HG02938 (cell line): ENCODE measurements at regions not wholly inside any gene's neighbourhood (a gene's known extent, or its start where the extent isn't known, plus 50 kb on each side); places are given as distances from the start of the nearest gene placed in this dataset.

ENCODE experiments used
- ATAC-seq: cut with Tn5 transposase; IDR thresholded peaks from one replicate; pipeline ENCODE4 v1.9.1; 2021; ENCODE audit warnings: mild to moderate bottlenecking, moderate library complexity; ENCODE audit not compliant: unreplicated experiment

DNA sequence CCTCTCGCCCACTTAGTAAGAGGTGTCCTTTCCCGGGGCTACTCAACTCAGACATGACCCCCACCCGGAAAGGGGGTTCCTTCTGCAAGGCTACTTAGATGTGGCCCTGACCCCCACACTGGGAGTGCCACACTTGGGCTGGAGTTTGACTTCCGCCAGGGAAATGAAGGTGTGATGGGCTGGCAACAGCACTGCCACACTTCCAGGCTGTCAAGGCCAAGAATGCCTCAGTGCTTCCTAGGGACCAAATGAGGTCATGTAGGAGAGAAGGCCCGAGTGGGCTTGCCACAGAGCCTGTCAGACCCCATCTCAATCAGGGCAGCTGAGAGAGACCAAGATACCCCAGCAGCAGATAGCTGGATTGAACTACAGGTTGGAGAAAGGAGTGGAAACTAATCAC is 55.5 kb downstream of the DRD1 start:
- ATAC-seq: no peak

DNA sequence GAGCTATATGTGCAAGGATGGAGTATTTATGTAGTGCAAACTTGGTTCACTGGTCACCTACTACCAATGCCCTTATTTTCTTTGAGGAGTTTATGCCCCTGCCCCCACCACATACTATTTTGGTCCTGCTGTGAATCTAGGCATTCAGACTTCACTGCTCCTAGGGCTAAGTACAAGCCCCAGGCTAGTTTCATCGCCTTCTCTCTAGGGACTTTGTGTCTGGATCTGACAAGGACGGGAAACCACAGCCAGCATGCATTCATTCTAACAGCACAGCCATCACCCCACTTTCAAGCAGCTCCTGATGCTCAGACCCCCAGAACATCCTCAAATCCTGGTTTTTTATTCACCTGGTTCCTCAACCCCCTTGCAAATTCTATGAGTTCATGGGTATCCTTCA is 56.8 kb downstream of the DRD1 start:
- no peak for ATAC-seq

DNA sequence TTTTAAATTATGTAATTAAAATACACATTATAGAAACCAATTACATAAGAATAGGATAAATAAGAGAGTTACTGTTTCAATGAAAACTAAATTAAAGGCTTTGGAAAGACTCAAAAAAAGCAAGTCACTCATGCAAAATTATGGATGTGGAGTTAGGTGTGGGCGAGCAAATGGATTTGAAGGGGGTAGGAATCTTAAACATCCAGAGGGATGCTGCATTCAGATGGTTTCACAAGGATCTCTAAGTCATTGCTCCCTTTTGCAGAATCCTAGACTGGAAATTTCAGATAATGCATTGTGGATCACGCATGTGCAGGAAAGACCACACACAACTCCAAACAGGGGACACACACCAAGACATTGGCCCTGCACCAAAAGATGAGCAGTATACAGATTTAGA is 57.5 kb downstream of the DRD1 start:
- no peak for ATAC-seq

DNA sequence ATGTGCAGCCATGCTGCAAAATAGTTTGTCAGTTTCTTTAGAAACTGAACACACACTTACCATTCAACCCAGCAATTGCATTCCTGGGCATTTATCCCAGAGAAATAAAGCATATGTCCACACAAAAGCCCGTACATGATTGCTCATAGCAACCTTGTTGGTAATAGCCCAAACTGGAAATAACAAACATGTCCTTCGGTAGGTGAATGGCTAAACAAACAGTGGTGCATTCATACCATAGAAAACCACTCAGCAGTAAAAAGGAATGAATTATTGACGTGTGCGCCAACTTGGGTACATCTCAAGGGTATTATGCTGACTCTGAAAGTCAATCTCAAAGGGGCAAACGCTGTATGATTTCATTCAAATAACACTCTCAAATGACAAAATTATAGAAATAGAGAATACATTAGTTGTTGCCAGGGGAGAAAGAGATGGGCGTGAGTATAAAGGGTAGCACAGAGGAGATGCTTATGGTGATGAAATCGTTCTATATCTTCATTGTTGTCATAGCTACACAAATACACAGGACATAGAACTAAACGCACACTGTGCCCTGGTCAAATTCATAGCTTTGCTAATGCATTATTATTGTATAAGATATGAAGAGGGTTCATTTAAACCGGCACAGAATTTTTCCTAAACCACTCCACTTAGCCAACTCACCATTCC is 58.2 kb downstream of the DRD1 start:
- no peak for ATAC-seq

DNA sequence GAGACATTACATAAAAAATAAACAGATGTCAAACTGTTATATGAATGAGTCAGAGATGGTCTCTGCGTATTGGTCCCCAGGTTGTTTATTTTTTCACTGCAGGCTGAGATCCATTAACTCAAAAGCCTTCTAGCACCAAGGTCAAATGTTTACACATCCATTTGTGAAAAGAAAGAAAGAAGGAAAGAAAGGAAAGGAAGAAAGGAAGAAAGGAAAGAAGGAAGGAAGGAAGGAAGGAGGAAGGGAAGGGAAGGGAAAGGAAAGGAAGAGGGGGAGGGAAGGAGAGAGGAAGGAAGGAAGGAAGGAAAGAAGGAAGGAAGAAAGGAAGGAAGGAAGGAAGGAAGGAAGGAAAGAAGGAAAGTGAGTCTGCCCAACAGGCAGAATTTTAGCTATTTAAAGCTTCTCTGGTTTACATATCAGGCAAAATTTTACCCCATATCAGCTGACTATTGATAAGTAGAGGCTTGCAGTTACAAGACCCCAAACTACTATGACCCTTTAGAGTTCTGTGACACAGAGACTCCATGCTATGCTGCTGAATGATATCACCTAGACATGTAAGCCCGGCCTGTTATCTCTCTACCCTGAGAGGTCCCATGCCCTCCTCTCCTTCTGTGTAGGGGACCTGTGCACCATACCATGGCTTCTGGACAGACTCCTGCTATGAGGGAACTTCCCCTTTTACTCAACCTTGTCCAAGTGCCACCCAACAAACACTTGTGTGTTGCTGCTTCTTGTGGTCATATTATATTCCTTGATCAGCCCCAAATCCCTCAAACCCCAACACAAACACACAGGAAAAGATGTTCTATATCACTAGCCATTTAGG is 59.0 kb downstream of the DRD1 start:
- no peak for ATAC-seq

DNA sequence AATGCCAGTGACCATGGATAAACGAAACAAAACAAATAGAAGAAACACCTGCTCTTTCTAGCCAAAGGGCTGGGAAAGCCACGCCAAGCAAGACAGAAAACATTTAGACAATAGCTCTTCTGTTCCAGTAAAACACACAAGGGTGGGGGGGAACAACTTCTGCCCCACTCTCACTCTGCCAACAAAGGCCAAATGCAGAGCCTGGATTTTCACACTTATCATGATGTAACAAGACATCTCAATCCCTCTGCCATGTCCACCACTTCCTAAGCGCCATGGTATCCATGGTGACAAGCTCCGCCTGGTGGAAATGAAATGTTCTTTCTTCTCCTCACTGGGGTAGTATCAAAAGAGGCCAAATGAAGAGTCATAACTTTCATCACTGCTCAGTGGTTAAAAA is 60.6 kb downstream of the DRD1 start:
- ATAC-seq: no peak

DNA sequence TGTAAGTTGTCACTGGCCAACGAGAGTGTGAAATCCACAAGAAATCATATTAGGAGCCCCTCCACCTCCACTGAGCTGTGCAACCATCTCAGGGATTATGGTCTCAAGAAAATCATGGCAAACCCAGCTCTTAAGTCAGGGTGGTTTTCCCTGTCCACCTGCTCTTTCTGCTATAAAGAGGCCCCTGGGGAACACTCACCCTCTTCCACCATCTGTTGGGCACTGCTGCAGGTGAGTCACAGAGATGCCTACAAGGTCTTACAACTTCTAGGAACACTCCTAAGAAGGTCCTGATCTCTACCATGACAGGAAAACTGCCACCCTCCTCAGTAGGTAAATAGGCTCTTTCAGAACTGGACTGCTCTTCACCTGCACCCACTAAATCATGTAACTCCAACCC is 61.8 kb downstream of the DRD1 start:
- ATAC-seq: no peak

DNA sequence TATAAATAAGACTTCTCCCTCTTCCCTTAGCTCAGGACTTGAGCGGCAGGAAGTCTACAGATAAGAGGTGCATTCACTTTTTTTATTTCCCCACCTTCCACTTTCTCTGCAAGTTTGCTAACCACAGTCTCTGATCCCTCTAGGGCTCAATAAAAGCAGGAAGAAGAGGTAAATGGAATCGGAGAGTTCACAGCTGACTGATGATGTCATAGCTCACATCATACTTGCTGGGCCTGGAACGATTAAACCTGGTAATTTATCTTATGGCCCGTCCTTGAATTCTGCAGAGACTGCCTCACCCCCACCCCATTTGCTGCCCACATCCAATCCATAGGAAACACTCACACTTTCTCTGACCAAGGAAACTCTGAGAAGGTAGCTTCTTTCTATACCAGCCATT is 62.9 kb downstream of the DRD1 start:
- no peak for ATAC-seq

DNA sequence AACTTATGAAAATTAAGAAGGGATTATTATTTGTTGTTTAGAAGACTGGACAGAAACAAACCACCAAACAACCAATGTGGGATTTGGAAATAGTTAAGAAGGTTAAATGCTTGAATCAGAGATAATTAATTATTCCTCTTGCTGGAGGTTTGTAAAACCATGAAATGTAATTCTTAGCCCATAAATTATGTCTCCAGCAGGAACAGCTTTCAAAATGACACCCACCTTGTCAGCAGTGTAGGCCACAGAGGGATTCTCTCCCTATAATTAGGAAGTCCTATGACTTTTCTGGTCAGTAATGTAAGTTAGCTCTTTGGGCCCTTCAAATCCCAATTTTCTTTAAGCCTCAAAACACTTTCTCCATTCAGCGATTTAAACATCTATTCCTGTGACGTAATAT is 63.3 kb downstream of the DRD1 start:
- no peak for ATAC-seq

DNA sequence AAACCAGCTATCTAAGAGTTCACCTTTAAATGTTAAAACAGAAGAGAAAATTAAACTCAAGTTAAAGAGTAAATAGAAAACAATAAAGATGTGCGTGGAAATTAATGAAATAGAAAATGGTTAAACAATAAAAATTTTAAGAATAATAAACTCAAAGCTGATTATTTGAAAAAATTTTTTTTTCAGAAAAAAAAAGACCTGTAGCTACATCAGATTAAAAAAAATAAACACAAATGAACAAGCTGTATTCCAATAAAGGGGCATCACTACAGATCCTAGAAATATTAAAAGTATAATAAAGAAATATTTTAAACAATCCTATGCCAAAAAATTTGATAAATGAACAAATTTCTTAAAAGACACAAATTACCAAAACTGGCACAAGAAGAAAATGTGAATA is 64.1 kb downstream of the DRD1 start:
- ATAC-seq: no peak

DNA sequence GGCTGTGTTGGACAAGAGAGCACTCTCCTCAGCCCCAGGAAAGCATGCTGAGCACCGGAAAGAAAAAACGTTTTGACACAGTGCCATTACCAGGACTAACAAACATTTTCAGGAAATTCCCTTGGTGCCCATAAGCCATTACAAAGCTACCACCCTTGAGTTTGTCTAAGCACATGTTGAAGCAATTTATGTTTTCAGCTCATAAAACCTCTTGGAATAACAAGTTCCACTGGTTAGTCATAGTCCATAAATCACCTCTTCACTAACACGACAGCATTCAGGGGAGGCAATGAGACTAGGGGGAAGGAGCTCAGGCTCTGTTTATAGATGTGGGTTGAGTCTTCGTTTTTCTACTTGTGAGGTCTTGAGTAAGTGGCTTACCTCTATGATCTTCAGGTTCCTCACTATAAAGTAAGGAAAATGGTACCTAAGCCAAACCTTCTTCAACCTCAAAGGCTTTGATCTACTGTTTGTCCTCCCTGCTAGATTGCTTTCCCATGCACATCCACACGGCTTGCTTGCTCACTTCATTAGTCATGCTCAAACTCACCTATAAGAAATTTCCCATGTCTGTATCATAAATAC is 65.4 kb downstream of the DRD1 start:
- ATAC-seq: no peak

DNA sequence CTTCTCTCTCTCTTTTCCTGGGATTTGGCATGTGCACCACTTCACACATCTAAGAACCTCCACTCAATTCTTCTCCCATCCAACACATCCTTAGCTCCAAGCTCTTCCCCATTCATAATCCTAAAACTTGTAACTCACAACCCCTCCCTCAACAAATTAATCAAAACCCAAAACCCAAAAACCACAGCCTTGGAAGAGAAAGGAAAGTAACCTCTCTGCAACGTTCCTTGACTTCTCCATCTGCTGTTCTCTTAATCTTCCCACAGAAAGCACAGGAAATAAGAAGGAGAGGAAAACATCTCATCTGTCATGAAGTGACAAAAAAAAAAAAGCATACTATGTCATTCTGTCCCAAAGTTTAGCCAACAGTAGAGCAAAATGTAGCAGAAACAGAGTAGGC is 66.2 kb downstream of the DRD1 start:
- no peak for ATAC-seq

DNA sequence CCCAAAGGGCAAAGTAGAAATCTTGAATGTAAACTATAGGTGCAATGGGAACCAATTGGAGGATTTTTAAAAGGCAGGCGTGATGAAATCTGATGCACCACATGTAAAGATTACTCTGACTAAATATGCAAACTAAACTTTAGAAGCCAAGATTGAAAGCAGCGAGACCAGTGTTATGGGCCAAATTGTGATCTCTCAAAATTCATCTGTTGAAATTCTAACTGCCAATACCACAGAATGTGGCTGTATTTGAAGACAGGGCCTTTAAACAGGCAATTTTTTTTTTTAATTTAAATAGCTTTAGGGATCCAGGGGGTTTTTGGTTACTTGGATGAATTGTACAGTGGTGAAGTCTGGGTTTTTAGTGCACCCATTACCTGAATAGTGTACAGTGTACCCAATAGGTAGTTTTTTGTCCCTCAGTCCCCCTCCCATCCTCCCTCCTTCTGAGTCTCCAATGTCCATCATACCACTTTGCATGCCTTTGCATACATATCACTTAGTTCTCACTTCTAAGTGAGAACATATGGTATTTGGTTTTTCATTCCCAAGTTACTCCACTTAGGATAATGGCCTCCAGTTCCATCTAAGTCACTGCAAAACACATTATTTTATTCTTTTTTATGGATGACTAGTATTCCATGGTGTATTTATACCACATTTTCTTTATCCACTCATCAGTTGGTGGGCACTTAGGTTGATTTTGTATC is 69.7 kb downstream of the DRD1 start:
- no peak for ATAC-seq

DNA sequence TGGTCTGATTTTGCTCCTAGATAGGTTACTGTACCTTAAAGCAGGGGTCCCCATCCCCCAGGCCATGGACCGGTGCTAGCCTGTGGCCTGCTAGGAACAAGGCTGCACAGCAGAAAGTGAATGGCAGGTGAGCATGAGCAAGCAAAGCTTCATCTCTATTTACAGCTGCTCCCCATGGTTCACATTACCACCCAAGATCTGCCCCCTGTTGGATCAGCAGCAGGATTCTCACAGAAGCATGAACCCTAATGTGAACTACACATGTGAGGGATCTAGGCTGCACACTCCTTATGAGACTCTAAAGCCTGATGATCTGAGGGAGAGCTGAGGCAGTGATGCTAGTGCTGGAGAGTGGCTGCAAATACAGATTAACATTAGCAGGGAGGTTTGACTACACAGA is 78.1 kb downstream of the DRD1 start:
- ATAC-seq: no peak

DNA sequence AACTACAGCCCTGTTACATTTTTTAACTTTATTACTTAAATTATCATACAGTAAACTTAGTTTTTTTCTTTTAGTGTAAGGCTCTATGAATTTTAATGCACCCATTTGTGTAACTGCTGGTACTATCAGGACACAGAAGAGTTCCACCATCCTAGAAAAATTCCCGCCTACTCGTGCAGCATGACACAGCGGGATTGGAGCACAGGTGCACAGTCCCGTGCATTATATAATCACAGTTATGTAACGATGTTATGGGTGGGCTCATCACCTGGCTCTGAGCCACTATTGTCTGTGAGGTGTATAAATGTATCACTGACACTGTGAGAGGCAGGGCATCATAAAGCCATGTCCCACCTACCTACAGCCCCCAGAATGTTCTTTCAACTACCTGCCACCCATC is 80.7 kb downstream of the DRD1 start:
- no peak for ATAC-seq

DNA sequence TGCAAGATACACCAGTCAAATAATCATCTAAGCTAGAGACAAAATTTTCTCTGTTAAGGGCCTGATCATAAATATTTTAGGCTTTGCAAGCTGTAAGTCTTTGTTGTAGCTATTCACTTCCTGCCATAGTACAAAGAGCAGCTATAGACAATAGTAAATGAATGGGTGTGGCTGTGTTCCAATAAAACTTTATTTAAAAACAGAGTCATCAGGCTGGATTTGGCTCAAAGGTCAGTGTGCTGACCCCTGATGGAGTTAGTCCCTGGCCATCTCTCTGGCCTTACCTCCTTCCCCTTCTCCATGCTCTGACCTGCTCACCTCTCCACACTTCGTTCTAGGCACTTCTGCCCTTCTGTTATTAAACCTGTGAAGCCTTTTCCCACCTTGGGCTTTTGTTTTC is 86.0 kb downstream of the DRD1 start:
- ATAC-seq: no peak

DNA sequence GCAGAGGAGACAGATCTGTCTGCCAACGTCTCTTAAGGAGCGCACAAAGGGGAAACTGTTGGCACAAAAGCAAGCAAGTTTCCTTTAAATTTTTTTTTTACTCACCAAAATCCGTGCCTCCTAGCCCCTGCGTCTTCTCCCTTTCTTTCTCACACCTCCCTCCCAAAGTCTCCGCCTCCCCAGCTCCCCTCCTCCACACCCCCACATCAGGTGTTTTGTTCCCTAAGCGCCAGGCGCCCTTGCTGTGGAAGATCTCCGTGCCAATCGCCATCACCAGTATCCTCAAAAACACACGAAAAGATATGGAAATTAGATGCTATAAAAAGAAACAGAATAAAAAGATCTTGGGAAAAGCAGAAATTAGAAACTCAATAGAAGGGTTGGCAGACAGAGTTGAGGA is 87.6 kb downstream of the DRD1 start:
- ATAC-seq: no peak

DNA sequence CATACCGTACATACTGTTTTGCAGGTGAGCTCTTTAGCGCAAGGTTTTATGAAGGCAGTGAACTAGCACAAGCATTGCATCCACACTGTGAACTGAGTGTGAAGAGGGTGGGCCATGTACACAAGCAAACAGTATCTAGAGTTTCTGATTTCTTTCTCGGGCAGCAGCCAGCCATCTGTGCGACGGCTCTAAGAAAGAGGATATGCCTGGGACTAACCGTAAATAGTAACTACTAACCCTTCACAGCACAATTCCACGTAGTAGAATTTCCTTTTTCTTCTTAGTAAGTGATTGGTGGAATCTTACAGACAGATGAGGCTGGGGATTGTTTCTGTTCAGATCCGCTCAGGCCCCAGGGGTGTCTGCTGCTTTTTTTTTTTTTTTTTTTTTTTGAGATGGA is 89.0 kb downstream of the DRD1 start:
- ATAC-seq: no peak

DNA sequence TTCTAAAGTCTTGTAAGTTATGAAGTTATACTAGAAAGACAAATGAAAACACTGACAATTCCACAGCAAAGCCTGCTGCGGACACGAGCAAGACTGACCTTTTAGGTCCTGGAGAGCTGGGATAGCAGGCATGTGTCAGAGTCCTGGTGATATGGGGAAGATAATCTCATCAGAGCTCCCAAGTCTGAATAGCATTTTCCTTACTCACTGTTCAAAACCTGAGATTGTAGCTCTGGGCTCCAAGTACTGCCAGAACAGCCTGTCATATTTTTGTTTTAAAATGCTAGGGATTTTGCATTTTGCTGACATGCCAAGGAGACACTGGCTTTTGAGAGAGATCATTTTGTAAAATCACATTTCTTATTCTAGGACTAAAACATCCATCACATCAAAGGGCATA is 90.1 kb downstream of the DRD1 start:
- no peak for ATAC-seq

DNA sequence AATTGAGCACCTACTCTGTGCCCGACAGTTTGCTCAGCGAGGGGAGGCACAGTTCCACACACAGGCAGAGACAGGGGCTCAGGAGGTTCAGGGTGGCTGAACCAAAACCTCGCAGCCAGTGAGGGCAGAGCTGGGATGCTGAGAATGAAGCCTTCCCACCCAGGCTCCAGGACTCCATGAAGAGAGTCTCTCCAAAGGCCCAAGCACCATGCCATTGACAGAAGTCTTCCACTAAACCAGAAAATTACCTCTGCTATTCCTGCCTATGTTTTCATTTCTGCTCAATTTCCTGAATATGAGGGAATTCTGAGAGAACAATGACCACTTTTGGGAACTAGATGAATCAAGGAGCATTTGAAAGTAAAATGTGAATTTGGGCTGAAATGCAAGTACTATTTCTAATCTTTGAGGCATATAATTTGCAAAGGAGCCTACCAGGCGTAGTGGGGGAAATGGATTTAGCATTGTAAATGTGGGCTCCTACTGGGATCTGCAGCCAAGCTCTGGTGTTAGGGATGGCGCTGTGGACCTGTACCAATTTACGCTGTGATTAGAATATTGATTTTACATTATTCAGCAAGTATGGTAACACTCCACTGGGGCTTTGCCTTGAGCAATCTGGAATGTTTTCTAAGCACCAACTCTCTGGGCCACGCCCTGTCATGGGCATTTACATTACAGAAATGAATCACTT is 91.9 kb downstream of the DRD1 start:
- no peak for ATAC-seq

DNA sequence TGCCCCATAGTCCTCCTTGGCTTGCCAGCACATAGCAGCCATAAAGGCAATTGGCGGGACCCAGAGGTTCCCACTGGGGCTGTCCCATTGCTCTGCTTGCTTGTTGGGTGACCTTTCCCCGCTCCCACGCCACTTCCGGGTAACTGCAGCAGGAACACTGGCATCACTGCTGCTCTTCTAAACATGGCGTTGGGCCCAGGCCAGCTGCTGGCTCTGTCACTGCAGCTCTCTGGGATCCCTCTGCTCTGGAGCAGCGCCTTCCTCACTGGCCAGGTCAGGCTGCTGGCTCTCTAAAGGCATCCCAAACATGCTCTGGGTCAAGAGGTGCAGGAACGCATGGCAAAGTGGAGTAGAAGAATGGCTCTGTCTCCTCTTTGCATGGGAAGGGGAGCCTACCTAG is 92.9 kb downstream of the DRD1 start:
- ATAC-seq: no peak
